DND-41 (cell line): ENCODE measurements at regions not wholly inside any gene's neighbourhood (a gene's known extent, or its start where the extent isn't known, plus 50 kb on each side); places are given as distances from the start of the nearest gene placed in this dataset.
A peak's percentile ranks its signal among the peaks of the same experiment; 100 is the strongest.
"Not testable (repeated sequence)": the region's sequence is repeated elsewhere in the genome, so short reads cannot be mapped to it uniquely, and the experiment has no call there.

Source experiments
- ATAC-seq: fragments of 200-7000 bp; cut with Tn5 transposase; 3 replicates; pipeline ENCODE4 v1.9.1; 2021; ENCODE audit warnings: low read depth; ENCODE audit not compliant: insufficient read depth
- DNase-seq: peaks from one replicate; pipeline ENCODE4 v3.0.0-alpha.2; 2020
- H2AFZ ChIP-seq: 2 replicates; pipeline ENCODE4 v1.6.0; 2012; ENCODE audit warnings: low read depth, low read length
- H3K27ac ChIP-seq: 2 replicates; pipeline ENCODE4 v1.5.1; 2012; ENCODE audit warnings: low read length, inconsistent platforms
- H3K27me3 ChIP-seq: fragments of 200-600 bp; sonication (generic); 2 replicates; pipeline ENCODE4 v1.6.0; 2012; ENCODE audit warnings: low read length, mild to moderate bottlenecking, inconsistent platforms; ENCODE audit not compliant: insufficient read depth, poor library complexity
- H3K36me3 ChIP-seq: 2 replicates; pipeline ENCODE4 v1.5.1; 2012; ENCODE audit warnings: low read length, inconsistent platforms; ENCODE audit not compliant: insufficient read depth
- H3K4me1 ChIP-seq: 2 replicates; pipeline ENCODE4 v1.5.1; 2012; ENCODE audit warnings: mild to moderate bottlenecking, low read length; ENCODE audit not compliant: insufficient read depth
- H3K4me2 ChIP-seq: 2 replicates; pipeline ENCODE4 v1.6.0; 2012; ENCODE audit warnings: mild to moderate bottlenecking, moderate library complexity, low read length, inconsistent platforms; ENCODE audit not compliant: insufficient read depth
- H3K4me3 ChIP-seq, 2 experiments: fragments of 200-600 bp in 1 of 2; shearing (Covaris generic) in 1 of 2; 2 replicates each; pipeline ENCODE4 v1.5.1; 2012 to 2016; ENCODE audit warnings: inconsistent platforms in 2 of 2, low read length in 2 of 2, mild to moderate bottlenecking in 2 of 2, low read depth in 1 of 2, moderate library complexity in 1 of 2
- H3K79me2 ChIP-seq: 2 replicates; pipeline ENCODE4 v1.6.0; 2012; ENCODE audit warnings: low read length, inconsistent platforms; ENCODE audit not compliant: insufficient read depth
- H3K9ac ChIP-seq: 2 replicates; pipeline ENCODE4 v1.6.0; 2012; ENCODE audit warnings: low read depth, mild to moderate bottlenecking, inconsistent platforms, low read length, moderate library complexity
- H3K9me3 ChIP-seq: 2 replicates; pipeline ENCODE4 v1.5.1; 2012; ENCODE audit warnings: low read length, moderate library complexity, mild to moderate bottlenecking, inconsistent platforms; ENCODE audit not compliant: insufficient read depth, severe bottlenecking
- H4K20me1 ChIP-seq: 2 replicates; pipeline ENCODE4 v1.6.0; 2012; ENCODE audit warnings: low read length; ENCODE audit not compliant: insufficient read depth
- CTCF ChIP-seq: IDR thresholded peaks from 2 replicates; pipeline ENCODE4 v1.5.1; 2012; ENCODE audit warnings: borderline replicate concordance, low read length, moderate library complexity, mild to moderate bottlenecking; ENCODE audit not compliant: poor library complexity, severe bottlenecking; ENCODE audit errors: extremely low read depth
- EZH2 ChIP-seq: IDR thresholded peaks from 3 replicates; pipeline ENCODE4 v1.6.1; 2012; ENCODE audit warnings: borderline replicate concordance, low read depth, mild to moderate bottlenecking, moderate library complexity, low read length, inconsistent platforms; ENCODE audit not compliant: severe bottlenecking

- peak overlapping the region; percentile 41 for H3K9ac ChIP-seq
These were observed 127.9 kb downstream of the EVA1A start for GRCh38 chr2:75432761-75433361.

GRCh38 chr2:75431763-75432162 lies 129.0 kb downstream of the EVA1A start:
- Histone ChIP-seq H3K36me3 (no peaks in the 10 kb centered on the region), H3K27me3 (no peaks in the 10 kb centered on the region), H3K4me2 (no peak overlapping the region), H4K20me1 (no peaks in the 10 kb centered on the region), H3K9me3 (no peaks in the 10 kb centered on the region), H3K4me1 (peaks cover 25% of the 10 kb centered on the region), H3K79me2 (no peaks in the 10 kb centered on the region), H3K27ac (peak overlapping the region; percentile 13), H2AFZ (no peak overlapping the region), H3K9ac (no peak overlapping the region), H3K4me3 (no peak overlapping the region)
- TF ChIP-seq EZH2 (no peak), CTCF (no peak)
- ATAC-seq (no peak), DNase-seq (no peak)

More at GRCh38 chr2:75432761-75433361, 127.9 kb downstream of the EVA1A start:
- peak; percentile 74 for DNase-seq
- Histone ChIP-seq H3K9me3 (no peaks in the 10 kb centered on the region), H3K27me3 (no peaks in the 10 kb centered on the region), H2AFZ (peak overlapping the region; percentile 56), H3K4me1 (peaks cover 25% of the 10 kb centered on the region), H3K79me2 (no peaks in the 10 kb centered on the region), H4K20me1 (no peaks in the 10 kb centered on the region), H3K4me2 (peak overlapping the region; percentile 10; the same call in 1 of the 2 replicates), H3K36me3 (no peaks in the 10 kb centered on the region), H3K4me3 (no peak overlapping the region; a peak in 1 of 4 replicates), H3K27ac (peak overlapping the region; percentile 81)
- peak; percentile 98 for ATAC-seq
- no peak for TF ChIP-seq EZH2
- TF ChIP-seq CTCF: peak; percentile 15

GRCh38 chr2:75431276-75431675 lies 129.5 kb downstream of the EVA1A start:
- no peak overlapping the region for H3K27ac ChIP-seq
- ATAC-seq: no peak
- no peaks in the 10 kb centered on the region for H3K9me3 ChIP-seq
- H3K27me3 ChIP-seq: no peaks in the 10 kb centered on the region
- no peaks in the 10 kb centered on the region for H3K36me3 ChIP-seq
- H3K79me2 ChIP-seq: no peaks in the 10 kb centered on the region
- no peak overlapping the region for H3K4me3 ChIP-seq
- no peak overlapping the region for H2AFZ ChIP-seq
- H3K4me1 ChIP-seq: peaks cover 25% of the 10 kb centered on the region
- H4K20me1 ChIP-seq: no peaks in the 10 kb centered on the region
- no peak for DNase-seq
- TF ChIP-seq EZH2 (no peak), CTCF (no peak)
- no peak overlapping the region for H3K4me2 ChIP-seq
- H3K9ac ChIP-seq: no peak overlapping the region

GRCh38 chr2:75430449-75430848 lies 130.3 kb downstream of the EVA1A start:
- H4K20me1 ChIP-seq, H3K9ac ChIP-seq, H3K27ac ChIP-seq, H3K27me3 ChIP-seq, DNase-seq, H3K36me3 ChIP-seq, H3K79me2 ChIP-seq, H3K4me3 ChIP-seq, H3K9me3 ChIP-seq, H3K4me2 ChIP-seq, H2AFZ ChIP-seq, ATAC-seq: not testable (repeated sequence)
- peaks cover 25% of the 10 kb centered on the region for H3K4me1 ChIP-seq
